ENCODE measurements at regions not wholly inside any gene's neighbourhood (a gene's known extent, or its start where the extent isn't known, plus 50 kb on each side); places are given as distances from the start of the nearest gene placed in this dataset.

DNA sequence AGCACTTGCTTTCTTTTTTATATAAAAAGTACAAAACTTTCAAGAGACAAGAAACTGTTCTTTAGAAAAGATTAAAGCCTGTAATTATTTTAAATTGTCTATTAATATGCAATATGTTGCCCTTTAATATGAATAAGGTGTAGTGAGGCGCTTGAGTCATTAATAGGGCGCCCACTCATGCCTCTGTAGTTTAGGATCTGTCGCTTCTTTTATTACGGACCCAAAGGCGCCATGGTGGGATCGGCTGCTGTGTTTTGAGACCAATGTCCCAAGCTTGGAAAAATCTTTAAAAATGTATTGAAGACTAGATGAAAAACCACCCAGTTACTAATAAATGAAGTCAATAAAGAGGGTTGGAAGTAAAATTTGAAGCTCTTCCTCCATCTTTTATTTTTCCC is 259.5 kb upstream of the MEIS2 start:
- TF ChIP-seq, protein P1, sequence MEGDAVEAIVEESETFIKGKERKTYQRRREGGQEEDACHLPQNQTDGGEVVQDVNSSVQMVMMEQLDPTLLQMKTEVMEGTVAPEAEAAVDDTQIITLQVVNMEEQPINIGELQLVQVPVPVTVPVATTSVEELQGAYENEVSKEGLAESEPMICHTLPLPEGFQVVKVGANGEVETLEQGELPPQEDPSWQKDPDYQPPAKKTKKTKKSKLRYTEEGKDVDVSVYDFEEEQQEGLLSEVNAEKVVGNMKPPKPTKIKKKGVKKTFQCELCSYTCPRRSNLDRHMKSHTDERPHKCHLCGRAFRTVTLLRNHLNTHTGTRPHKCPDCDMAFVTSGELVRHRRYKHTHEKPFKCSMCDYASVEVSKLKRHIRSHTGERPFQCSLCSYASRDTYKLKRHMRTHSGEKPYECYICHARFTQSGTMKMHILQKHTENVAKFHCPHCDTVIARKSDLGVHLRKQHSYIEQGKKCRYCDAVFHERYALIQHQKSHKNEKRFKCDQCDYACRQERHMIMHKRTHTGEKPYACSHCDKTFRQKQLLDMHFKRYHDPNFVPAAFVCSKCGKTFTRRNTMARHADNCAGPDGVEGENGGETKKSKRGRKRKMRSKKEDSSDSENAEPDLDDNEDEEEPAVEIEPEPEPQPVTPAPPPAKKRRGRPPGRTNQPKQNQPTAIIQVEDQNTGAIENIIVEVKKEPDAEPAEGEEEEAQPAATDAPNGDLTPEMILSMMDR (IDR thresholded peaks at IDR 0.05), result no peak
- TF ChIP-seq POLR2A (IDR thresholded peaks at IDR 0.05), result no peak
- no peak for TF ChIP-seq POLR2AphosphoS5 (IDR thresholded peaks at IDR 0.05)

Data from prostate gland (tissue), 2 donors.